ENCODE measurements at regions not wholly inside any gene's neighbourhood (a gene's known extent, or its start where the extent isn't known, plus 50 kb on each side); places are given as distances from the start of the nearest gene placed in this dataset.

GRCh38 chr10:113414543-113414942 is 138.3 kb upstream of the HABP2 start:
- Histone ChIP-seq H3K9ac (ENCODE audit: insufficient read depth in 1 of 2, low read depth in 2 of 2, low read length in 2 of 2) (no peak overlapping the region), H3K36me3 (ENCODE audit: control insufficient read depth, insufficient read depth, low read length) (no peaks in the 10 kb centered on the region), H3K9me1 (ENCODE audit: control insufficient read depth, insufficient read depth, low read length) (no peaks in the 10 kb centered on the region), H3K4me2 (ENCODE audit: insufficient read depth, low read length) (no peak overlapping the region), H3K4me3 (no peak overlapping the region), H4K20me1 (replicated peaks; ENCODE audit: control insufficient read depth, insufficient read depth, low read length) (no peaks in the 10 kb centered on the region), H3K27me3 (ENCODE audit: control insufficient read depth in 2 of 2, insufficient read depth in 2 of 2, low read length in 2 of 2) (no peaks in the 10 kb centered on the region), H3K79me2 (ENCODE audit: control insufficient read depth, insufficient read depth, low read length) (no peaks in the 10 kb centered on the region), H3K9me3 (replicated peaks; ENCODE audit: control insufficient read depth, insufficient read depth, low read depth, low read length) (no peaks in the 10 kb centered on the region), H2AFZ (ENCODE audit: low read depth, low read length) (no peak overlapping the region), H3K4me1 (replicated peaks in 1 of 2; ENCODE audit: control insufficient read depth in 2 of 2, insufficient read depth in 2 of 2, low read length in 2 of 2) (no peaks in the 10 kb centered on the region), H3K27ac (ENCODE audit: extremely low read depth, low read depth, low read length) (no peak overlapping the region)
- in situ Hi-C loops (cut with MboI) (no loop called here), intact Hi-C loops (cut with micrococcal nuclease) (no loop called here)
- FAIRE-seq (no peak), DNase-seq (ENCODE audit: extremely low read depth in 1 of 4, low spot score in 3 of 4) (no peak), ATAC-seq (no peak)
- no peak for TF ChIP-seq CBX5 (IDR thresholded peaks at IDR 0.05; ENCODE audit: borderline replicate concordance, low read depth)
- no peak for TF ChIP-seq TCF3 (CRISPR knock-in tag; IDR thresholded peaks at IDR 0.05)
- no peak for TF ChIP-seq ZNF561 (CRISPR knock-in tag; conservative IDR thresholded peaks at IDR 0.05)
- TF ChIP-seq RNF2 (IDR thresholded peaks at IDR 0.05): no peak
- TF ChIP-seq CTCF (IDR thresholded peaks at IDR 0.05 in 2 of 3, conservative IDR thresholded peaks at IDR 0.05 in 1 of 3; ENCODE audit: insufficient read depth in 2 of 3, low read depth in 1 of 3, low read length in 3 of 3): no peak
- no peak for TF ChIP-seq NFE2L1 (tag; IDR thresholded peaks at IDR 0.05; ENCODE audit: borderline replicate concordance, low read depth)
- no peak for TF ChIP-seq FOXA1 (IDR thresholded peaks at IDR 0.05; ENCODE audit: borderline replicate concordance)
- TF ChIP-seq NEUROD1 (IDR thresholded peaks at IDR 0.05; ENCODE audit: borderline replicate concordance, low read depth, low read length, partially characterized antibody): no peak
- TF ChIP-seq SMARCC2 (IDR thresholded peaks at IDR 0.05; ENCODE audit: low read depth): no peak
- no peak for TF ChIP-seq DPF2 (IDR thresholded peaks at IDR 0.05)
- no peak for TF ChIP-seq SIX5 (IDR thresholded peaks at IDR 0.05; ENCODE audit: borderline replicate concordance in 1 of 2, insufficient read depth in 1 of 2, low read depth in 1 of 2, low read length in 2 of 2)
- TF ChIP-seq CHCHD3 (CRISPR knock-in tag; IDR thresholded peaks at IDR 0.05): no peak
- no peak for TF ChIP-seq PKNOX1 (IDR thresholded peaks at IDR 0.05)
- no peak for TF ChIP-seq MXI1 (IDR thresholded peaks at IDR 0.05; ENCODE audit: low read depth, low read length)
- no peak for TF ChIP-seq HEY1 (CRISPR knock-in tag; IDR thresholded peaks at IDR 0.05; ENCODE audit: borderline replicate concordance)
- BruUV-seq (replicated peaks): no TSS peak
- POLR2A ChIA-PET: no interaction called here
- CTCF ChIA-PET (ENCODE audit: low intra/inter-chr PET ratio): no interaction called here

Measured in K562 (cell line).